SIG-M5 treated with dmso at 0.1 percent for 504 hours (cell line): ENCODE measurements at regions not wholly inside any gene's neighbourhood (a gene's known extent, or its start where the extent isn't known, plus 50 kb on each side); places are given as distances from the start of the nearest gene placed in this dataset.

Experiments
- DNase-seq: peaks from one replicate; lab custom pipeline; 2025; ENCODE audit not compliant: unreplicated experiment; lab: John Stamatoyannopoulos, UW

- no peak for DNase-seq
Measured at GRCh38 chr2:10984418-10985135, 72.8 kb downstream of the KCNF1 start.

DNA sequence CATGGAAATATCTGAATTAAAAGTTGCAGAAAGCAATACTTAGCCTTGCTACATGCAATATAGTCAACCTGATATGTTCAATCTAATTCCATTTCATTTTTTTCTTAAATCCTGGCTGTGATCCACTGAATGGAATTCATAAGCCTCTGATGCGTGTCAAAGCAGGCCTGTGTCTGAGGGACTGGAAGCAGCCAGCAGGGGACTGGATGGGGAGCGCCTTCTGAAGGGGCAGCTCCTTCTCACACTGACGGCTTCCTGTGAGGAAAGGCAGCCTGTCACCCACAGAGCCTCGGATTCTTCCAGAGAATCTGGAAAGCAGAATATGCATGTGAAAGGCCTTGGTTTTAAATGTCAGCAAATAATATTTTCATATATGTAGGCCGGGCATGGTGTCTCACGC, 73.5 kb downstream of the KCNF1 start:
- DNase-seq = no peak

DNA sequence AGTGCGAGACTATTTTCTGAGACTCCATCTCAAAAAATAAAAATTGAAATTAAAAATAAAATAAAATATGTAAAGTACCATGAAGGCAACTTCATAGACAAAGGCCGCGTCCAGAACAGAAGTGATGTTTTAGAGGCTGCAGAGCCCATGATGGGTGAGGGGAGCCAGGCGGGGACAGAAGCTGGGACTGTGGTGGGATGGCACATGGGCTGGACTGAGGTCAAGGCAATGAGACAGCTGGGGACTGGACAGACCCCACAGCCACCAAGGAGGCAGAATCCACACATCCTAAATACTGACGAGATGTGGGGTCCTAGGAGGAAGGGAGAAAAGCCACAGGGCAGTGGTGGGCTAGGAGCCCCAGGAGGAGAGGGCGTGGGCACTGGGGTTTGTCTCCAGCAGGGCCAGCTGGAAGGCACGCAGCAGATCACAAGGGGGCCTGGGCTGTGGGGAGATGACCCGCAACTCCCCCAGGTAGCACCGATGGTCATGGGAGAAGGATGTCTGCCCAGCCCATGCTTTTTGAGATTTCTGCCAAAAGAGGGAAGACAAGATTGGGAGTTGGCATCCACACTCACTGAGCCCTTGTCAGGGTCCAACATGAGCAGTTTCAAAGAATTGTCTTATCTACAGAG, 74.3 kb downstream of the KCNF1 start:
- DNase-seq = no peak

- no peak for DNase-seq
Measured at GRCh38 chr2:10987439-10987838, 75.7 kb downstream of the KCNF1 start.

- DNase-seq = no peak
Measured at GRCh38 chr2:10987861-10988260, 76.1 kb downstream of the KCNF1 start.

- DNase-seq = no peak
Measured at GRCh38 chr2:10989151-10989550, 77.4 kb downstream of the KCNF1 start.

- DNase-seq = no peak
Measured at GRCh38 chr2:10989782-10990181, 78.0 kb downstream of the KCNF1 start.

DNA sequence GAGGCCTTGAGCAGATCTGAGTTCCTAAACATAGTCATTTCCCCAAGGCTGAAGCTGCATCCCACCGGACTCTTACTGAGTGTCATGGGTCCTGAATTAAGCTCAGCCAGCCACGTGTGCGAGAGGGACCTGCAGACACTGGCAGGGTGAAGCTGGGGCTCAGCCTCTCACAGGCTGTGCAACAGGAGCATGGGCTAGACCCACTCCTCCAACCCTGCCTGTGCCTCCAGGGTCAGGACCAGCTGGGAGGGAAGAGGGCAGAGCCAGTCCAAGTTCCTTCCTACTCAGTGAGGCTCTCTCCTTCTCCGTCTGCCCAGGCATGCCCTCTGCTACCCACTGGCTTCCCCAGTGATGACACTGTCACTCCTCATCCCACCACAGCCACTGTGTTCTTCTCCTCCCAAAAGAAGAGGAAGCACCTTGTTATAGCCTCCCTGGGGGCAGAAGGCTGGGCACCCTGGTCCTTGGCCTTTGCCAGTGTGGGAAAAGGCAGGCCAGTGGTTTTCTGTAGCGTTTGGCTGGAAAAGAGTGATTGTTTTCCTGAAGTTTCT, 78.9 kb downstream of the KCNF1 start:
- DNase-seq = peak; percentile 12

- DNase-seq = no peak
Measured at GRCh38 chr2:10992023-10992791, 80.5 kb downstream of the KCNF1 start.

- DNase-seq = no peak
Measured at GRCh38 chr2:10993001-10993481, 81.3 kb downstream of the KCNF1 start.

GRCh38 chr2:10995366-10995970, 83.7 kb downstream of the KCNF1 start:
- DNase-seq = no peak

DNA sequence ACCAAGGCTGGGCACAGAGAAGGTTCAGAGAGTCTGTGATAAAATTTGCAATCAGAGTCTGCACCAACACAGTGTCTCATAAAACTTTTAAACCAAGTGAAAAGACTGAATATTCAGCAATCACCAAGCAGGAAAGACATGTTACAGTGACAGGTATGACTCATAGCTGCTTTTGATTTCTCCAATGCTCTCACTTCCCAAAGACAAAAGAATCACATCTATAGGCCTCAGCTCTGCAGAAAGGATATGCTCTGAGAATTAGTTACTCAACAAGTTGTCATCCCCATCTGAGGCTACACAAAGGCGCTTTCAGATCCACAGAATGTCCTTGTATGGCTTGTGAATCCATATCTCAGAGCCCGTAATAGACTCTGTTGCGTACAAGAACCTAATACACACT, 92.5 kb downstream of the KCNF1 start:
- peak; percentile 87 for DNase-seq

DNA sequence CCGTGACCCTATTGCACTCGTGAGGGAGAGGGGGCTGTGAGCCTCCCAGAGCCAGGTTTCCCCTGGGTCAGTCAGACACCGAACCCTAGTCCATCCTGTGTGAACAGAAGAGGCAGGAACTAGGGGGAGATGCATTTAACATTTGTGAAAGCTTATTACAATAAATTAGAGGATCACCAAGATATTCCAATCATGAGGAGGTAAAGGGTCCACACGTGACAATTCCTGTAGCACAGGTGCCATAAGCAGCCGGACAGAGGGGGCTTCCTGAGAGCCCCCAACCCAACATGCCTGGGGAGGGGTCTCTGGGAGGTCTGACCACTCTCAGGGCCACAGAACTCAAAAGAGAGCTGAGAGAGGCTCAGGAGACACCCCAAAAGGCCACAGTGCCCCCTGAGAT, 93.3 kb downstream of the KCNF1 start:
- DNase-seq = no peak

- no peak for DNase-seq
Measured at GRCh38 chr2:11006191-11006590, 94.5 kb downstream of the KCNF1 start.

GRCh38 chr2:11007331-11008264, 95.9 kb downstream of the KCNF1 start:
- no peak for DNase-seq

- DNase-seq = no peak
Measured at GRCh38 chr2:11008773-11009172, 97.0 kb downstream of the KCNF1 start.

GRCh38 chr2:11009176-11009575, 97.4 kb downstream of the KCNF1 start:
- no peak for DNase-seq

DNA sequence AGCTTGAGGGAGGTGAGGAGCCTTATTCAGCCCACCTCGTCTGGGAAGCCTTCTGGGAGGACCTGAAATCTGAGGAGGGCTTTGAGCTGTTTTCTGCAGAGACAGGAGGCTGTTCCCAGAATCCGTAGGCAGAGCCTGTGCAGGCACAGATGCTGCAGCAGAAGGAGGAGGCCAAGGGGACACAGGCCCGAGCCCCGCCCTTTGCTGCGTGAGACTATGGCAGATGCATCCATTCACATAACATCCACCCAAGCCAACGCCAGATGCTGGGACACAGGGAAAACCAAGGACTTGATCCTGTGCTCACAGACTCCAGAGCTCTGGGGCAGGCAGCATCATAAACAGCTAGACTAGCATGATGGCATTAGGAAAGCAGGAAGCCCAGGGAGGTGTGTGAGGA, 98.2 kb downstream of the KCNF1 start:
- no peak for DNase-seq

- no peak for DNase-seq
Measured at GRCh38 chr2:11011359-11011758, 99.6 kb downstream of the KCNF1 start.

GRCh38 chr2:11012131-11012693, 100.5 kb downstream of the KCNF1 start:
- no peak for DNase-seq
